Central memory CD4-positive, alpha-beta T cell (primary cell): ENCODE measurements at regions not wholly inside any gene's neighbourhood (a gene's known extent, or its start where the extent isn't known, plus 50 kb on each side); places are given as distances from the start of the nearest gene placed in this dataset.

ENCODE experiments used
- DNase-seq: peaks from one replicate; pipeline ENCODE4 v3.0.0; 2022

DNA sequence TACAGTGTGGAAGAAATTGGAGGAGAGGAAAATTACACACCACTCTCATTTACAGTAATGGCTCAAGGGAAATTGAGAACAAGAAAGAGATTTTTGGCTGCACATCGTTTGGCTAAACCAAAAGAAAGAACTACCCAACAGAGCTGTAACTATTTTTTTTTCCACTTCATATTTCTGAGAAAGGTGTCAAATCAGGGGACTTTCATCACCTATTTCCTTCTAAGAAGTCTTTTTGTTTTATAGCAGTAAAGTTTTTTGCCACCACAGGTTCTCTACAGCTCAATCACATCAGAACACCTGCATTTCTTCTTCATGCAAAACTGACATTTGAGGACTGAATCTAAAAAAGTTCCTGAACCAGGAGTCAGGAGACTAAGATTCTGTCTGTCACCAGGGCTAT lies 57.5 kb upstream of the TNIP3 start:
- no peak for DNase-seq

DNA sequence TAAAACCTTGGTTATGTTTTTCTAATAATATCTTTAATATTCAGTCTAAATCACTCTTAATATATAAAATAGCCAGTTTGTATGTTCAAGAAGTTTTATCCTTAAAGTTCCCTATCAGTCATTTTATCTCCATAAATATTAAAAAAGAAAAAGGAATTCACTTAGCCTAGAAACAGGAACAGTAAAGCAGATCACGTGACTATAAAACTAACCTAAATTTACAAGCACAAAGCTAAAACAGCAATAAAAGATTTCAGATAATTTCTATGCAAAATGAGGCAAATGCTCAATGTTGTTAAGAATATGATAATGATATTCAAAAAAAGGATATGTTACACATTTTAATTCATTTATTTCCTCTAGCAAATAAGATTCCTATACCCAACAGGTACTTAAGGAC lies 57.1 kb upstream of the TNIP3 start:
- DNase-seq = no peak

DNA sequence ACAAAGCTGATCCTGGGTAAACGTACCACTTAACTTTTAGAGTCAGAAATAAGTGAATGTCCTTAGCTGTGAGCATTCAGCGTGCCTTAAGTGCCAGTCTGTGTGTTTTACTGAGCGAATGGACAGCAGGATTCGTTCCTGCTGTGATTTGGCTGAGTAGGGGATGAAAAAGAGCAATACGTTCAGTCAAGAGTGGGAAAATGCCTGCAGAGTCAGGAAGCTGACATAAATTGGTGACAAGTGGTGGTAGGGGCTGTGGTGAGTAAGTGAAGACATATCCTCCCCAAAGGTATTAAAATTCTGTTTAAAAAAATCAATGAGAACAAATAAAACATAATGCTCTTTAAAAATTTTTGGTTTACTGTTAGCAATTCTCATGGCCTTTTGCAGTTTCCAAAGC lies 56.6 kb upstream of the TNIP3 start:
- no peak for DNase-seq

DNA sequence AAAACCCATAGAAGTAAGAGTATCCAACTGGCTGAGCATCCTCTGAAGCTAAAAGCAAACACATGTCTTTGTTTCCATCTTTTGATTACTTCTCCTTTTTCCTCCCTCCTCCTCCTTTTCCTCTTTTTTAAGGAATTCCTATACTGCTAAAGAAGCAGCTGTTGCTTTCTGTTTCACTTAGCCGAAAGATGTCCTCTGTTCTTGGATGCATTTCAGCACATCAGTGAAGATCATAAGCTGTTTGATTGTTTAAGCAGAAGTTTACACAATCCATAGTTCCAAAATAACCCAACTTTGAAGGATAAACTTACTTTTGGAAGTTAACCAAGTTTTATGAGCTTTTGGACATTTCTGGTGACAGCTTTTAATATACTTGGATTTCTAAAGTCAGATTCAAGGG lies 55.1 kb upstream of the TNIP3 start:
- no peak for DNase-seq

DNA sequence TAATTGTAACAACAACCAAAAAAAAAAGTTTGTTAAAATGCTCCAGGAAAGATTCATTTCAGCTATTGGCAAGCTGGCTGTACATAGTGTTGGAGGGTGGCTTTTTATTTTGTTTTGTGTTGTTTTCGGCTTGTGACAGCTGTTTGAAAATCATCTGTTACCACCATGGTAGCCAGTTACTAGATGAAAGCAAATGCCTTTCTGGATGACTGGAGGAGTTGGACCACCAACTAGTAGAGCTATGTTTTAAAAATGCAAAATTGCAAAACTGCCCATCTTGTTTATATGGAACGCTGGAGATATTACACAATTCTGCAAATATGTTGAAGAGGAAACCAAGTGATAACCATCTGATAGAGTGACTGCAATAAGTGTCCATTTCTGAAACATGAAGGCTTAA lies 53.2 kb upstream of the TNIP3 start:
- no peak for DNase-seq

DNA sequence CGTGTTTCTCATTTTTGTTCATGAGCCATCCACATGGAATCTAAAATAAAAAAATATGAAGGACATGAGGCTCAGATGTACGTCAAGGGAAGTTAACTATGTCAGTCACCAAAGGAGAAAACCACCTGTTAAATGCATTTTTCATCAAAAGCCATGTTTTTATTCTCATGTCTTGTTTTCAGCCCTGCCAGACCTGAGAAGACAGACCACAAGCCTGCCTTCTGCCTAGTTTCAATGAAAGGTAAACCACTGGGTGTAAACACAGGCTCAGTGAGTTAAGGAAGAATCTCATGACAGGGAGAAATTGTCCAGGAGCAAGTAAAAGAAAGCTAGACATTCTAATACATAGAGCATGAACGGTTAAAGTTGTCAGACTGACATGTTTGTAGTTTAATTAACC lies 52.3 kb upstream of the TNIP3 start:
- DNase-seq = no peak

DNA sequence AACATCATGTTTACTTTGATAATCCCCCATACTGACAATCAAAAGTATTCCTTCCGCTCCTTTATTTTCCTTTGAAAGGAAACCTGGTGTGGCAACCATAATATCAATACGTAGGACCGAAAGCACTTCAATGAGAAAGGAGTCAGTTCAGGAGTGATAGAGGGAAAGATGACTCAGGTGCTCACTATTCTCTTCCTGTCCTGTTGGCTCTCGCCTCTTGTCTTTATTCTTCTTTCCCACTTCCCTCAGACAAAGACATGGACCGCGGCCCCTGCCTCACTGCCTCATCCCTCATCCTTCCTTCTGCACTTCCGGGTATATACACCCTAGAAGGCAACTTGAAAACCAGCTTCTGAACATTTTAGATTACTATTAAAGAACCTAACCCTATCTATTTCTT lies 49.8 kb upstream of the TNIP3 start:
- no peak for DNase-seq
